GM21717 (cell line): ENCODE measurements at regions not wholly inside any gene's neighbourhood (a gene's known extent, or its start where the extent isn't known, plus 50 kb on each side); places are given as distances from the start of the nearest gene placed in this dataset.

Experiments
- ATAC-seq: cut with Tn5 transposase; IDR thresholded peaks from one replicate; pipeline ENCODE4 v1.9.1; 2021; ENCODE audit warnings: mild to moderate bottlenecking, moderate library complexity; ENCODE audit not compliant: unreplicated experiment

GRCh38 chr3:30350011-30350410, 256.4 kb upstream of the TGFBR2 start:
- no peak for ATAC-seq

DNA sequence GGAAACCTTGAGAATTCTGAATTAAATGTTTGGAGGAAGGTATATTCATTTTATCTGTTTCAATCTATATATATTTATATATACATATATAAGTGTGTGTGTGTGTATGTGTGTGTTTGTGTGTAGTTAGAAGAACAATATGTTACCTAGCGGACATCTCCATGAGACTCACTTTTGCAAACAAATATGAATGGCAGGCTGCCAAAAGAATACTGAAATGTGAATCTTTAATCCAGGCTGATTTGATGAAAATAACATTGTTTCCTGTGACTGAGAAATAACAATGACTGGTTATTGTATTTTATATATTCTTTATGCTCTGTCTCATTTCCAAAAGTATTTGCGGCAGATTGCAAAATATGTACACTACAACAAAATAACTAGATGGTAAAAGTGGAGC, 255.5 kb upstream of the TGFBR2 start:
- no peak for ATAC-seq

DNA sequence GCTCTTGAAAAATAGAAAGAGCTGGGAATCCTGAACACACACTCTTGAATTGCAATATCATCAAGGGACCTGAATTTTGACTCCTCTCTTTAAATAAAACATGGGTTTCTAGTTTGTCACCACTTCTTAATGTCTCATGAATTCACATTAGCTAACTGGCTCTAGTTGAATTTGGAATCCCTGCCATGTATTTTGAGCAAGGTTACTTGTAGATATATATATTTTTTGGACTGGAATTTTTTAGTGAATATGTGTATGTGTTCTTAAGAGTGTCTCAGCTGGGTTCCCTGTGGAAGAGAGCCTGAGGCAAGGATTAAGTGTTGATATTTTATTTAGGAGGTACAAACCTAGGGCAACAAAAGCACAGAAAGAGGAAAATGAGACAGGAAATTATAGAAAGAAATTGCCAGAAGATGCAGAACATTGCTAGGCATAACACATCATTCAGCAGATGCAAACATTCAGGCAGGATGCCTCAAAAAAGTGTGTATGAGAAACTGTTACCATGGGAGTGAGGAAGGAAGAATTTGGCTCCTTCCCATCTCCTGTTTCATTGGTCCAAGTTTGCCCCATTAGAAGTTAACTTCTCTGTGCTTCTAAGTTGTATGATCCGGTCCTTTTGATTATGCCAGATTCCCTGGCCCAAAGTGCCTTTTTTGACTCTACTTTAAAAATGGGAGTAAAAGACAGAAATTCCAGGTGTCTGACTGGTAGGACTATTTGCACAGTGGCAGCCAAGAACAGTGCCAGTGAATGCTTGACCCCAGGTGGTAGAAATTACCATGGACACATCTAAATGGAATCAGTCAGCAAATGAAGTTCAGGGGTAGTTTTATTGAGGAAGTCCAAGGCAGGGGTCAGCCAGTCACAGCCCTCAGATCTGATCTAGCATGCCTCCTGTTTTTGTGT, 253.7 kb upstream of the TGFBR2 start:
- ATAC-seq, result no peak

DNA sequence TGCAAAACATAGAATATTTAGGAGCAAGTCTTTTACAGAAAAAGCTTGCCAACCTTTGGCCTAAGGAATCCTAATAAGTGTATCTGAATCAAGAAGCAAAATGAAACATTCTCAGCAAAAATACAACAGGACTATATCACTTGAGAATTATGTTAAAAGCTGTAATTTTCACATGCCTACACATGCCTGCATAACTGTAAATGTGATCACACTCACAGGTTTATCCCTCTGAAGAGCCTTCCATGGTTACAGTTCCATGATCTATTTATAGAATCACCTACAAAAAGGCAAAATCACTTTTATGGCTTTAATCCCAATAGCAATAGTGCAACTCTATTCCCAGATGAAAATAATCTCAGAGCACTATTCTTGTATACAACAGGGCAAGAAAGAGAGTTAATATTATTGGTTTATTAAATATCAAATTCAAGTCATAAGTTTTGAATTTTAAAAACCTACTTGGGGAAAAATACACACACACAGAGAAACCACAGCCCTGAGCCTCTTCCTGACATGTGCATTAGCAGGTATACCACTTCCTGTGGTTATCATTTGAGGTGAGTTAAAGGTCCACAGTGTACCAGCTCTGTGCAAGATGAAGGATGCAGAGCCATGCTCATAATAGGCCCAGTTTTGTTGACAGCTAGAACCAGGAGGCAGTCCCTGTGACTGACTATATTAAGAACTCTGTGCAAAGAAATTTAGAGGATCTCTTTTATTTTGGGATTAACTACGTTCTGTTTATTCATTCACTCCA, 252.5 kb upstream of the TGFBR2 start:
- ATAC-seq, result peak; percentile 84

GRCh38 chr3:30354513-30354912, 251.9 kb upstream of the TGFBR2 start:
- ATAC-seq, result no peak

GRCh38 chr3:30354972-30355371, 251.4 kb upstream of the TGFBR2 start:
- no peak for ATAC-seq

- no peak for ATAC-seq
Observed at GRCh38 chr3:30355622-30356021, 250.8 kb upstream of the TGFBR2 start.

GRCh38 chr3:30356866-30357753, 249.3 kb upstream of the TGFBR2 start:
- ATAC-seq, result no peak

DNA sequence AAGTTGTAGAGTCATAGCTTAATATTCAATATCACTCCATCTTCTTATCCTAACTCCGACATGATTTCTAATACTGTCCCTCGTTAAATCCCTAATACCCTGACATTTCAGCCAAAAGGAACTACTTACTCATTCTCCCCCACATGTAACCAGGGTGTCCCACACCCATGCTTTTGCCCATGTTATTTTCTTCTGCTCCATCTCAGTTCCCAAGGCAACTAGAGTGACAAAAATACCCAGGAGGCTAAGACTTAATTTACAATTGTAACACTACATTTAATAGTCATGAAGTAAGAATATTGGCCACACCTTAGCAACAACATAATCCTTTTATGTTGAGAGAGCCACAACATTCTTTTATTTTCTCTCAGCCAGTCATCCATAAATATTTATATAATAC, 248.5 kb upstream of the TGFBR2 start:
- ATAC-seq, result no peak

DNA sequence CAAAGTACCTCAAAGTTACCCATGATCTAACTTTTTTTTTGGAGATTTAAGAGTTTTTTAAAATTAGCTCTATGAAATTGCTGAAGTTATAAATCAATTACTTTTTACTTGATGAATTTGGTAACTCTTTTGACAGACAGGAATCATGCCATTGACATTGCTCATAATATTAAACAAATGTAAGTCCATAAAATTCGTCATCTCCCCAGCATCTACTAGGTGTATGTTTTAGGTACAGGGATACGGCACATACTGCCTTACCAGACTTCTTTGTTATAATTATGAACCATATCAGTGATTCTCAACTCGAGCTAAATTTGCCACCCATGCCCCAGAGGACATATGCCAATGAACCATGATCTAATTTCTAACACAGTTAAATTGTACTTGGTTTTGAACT, 247.5 kb upstream of the TGFBR2 start:
- ATAC-seq, result no peak

DNA sequence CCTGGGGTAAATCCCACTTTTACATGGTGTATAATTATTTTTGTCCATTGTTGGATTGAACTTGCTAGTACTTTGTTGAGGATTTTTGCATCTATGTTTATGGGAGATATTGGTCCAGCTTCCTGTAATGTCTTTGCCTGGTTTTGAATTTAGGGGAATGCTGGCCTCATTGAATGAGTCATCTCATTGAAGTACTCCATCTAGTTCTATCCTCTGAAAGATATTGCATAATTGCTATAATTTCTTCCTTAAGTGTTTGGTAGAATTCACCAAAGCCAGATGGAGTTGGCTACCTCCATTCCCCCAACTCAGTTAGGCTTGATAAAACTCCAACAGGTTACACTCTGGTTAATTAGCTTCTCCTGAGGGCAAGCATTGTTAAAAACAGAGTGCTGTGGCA, 237.4 kb upstream of the TGFBR2 start:
- ATAC-seq, result no peak

GRCh38 chr3:30370681-30371271, 235.6 kb upstream of the TGFBR2 start:
- no peak for ATAC-seq

- no peak for ATAC-seq
Observed at GRCh38 chr3:30372837-30373236, 233.6 kb upstream of the TGFBR2 start.

DNA sequence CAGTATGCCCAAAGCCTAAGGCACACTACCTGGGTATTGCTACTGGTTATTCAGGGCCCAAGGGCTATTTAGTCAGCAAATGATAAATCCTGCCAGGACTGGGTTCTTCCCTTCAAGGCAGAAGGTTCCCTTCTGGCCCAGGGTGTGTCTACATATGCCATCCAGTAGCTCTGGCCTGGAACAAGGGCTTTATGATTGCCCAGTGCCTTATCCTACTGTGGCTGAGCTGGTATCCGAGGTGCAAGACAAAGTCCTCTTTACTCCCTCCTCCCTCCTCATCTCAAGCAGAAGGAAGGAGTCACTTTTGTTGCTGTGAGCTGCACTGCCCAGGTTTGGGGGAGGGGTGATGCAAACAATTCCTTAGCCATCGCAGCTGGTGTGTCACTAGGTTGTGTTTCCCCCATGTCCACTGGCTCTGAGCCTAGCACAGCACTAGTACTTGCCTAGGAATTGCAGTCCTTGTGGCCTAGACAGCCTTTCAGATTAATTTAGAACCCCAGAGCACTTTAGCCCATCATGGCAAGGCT, 221.8 kb upstream of the TGFBR2 start:
- no peak for ATAC-seq

- ATAC-seq, result no peak
Observed at GRCh38 chr3:30393079-30393478, 213.3 kb upstream of the TGFBR2 start.

DNA sequence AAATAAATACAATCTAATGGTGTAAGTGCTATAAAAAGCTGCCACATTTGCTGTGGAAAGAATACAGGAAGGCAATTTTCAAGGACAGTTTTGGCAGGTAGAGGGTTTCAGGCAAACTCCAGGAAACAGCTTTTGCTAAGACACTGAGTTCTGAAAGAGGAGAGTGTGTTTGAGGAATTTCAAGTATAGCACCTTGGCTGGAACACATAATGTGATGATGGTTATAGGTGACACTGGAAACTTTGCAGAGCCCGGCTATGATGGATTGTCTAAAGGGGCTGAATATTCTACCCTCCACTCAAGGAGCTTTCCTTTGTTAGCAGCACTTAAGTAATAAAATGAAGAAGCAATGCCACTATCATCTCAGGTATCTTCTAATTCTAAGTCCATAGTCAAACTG, 209.4 kb upstream of the TGFBR2 start:
- no peak for ATAC-seq

DNA sequence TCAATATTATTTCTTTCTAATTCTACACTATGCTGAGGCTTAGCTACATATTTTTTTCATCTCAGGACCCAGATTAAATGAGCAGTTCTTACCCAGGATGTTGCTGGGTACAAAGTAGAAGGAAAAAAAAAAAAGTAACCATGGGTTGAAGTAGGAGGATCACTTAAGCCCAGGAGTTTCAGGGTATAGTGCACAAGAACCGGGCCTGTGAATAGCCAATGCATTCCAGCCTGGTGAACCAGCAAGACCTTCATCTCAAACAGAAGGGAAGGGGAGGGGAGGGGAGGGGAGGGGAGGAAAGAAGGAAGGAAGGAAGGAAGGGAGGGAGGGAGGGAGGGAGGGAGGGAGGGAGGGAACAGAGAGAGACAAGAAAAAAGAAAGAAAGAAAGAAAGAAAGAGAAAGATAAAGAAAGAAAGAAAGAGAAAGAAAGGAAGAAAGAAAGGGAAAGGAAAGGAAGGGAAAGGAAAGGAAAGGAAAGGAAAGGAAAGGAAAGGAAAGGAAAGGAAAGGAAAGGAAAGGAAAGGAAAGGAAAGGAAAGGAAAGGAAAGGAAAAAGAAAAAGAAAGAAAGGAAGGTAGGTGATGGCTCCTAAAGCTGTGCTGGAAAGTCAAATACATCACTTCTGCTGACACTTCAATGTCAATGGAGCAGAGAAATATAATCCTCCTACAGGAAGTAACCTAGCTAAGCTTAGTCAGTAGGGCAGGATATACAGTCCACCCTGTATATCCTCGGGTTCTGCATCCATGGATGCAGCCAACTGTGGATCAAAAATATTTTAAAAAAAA, 206.8 kb upstream of the TGFBR2 start:
- no peak for ATAC-seq

DNA sequence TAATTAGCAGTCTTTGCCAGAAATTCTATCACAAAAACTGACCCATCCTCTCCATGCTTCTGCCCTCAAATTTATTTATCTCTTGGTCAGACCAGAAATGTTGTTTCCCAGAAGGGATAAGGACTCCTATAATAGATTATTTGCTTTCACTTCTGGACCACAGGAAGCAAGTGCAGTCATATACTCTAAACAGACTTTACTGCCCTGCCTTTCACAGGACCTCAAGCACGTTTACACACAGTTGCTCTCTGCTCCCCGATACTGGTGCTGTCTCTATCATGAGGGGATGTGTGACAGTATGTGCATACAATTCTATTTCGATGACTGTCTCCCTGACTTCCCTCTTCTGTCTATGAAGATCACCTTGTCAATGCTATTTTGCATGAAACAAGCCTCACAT, 205.5 kb upstream of the TGFBR2 start:
- no peak for ATAC-seq

DNA sequence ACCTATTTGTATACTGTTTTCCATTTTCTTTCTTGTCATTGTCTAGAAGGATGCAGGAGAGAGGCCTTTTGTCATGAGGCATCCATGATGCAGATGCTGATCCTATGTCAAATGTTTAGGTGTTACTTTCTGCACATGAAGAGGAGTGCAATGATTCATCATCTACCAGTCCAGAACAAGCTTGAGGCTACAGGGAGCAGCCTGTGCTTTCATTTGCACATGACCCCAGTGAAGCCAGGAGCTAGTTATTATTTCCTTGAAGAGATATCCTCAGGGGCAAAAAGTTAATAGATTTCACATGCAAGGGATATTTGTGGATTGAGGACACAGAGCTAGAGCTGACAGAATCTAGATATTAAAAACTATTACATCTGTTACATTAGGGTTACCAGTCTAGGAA, 204.4 kb upstream of the TGFBR2 start:
- ATAC-seq, result no peak

DNA sequence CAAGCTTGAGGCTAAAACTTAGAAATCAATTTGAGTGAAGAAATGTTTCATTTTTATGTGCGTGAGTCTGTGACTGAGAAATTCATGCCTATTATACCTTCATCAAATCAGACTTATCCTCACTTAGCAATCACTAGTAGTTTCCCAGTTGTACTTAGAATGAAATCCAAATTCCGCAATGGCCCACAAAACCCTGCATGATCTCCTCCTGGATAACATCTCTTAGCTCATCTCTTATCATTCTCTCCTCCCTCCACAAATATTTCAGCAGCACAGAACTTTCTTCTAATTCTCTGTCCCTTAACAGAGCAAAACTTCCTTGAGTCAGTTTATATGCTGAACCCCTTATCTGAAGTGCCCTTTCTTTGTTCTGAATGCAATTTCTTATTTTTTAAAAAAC, 198.8 kb upstream of the TGFBR2 start:
- ATAC-seq, result no peak
